OCI-LY3 (cell line): ENCODE measurements at regions not wholly inside any gene's neighbourhood (a gene's known extent, or its start where the extent isn't known, plus 50 kb on each side); places are given as distances from the start of the nearest gene placed in this dataset.

ENCODE experiments used
- H2AFZ ChIP-seq: fragments of 200-600, 300-600 bp; shearing (Covaris generic); 2 replicates; pipeline ENCODE4 v1.6.0; 2014; ENCODE audit warnings: antibody characterized with exemption, low read depth, low read length
- H3K27ac ChIP-seq: fragments of 200-600, 300-600 bp; sonication (generic); 2 replicates; pipeline ENCODE4 v1.5.1; 2014; ENCODE audit warnings: mild to moderate bottlenecking, low read length, moderate library complexity, mixed read lengths
- H3K27me3 ChIP-seq: fragments of 200-600, 300-600 bp; sonication (generic); 2 replicates; pipeline ENCODE4 v1.6.1; 2014; ENCODE audit warnings: low read depth, low read length, mixed read lengths
- H3K36me3 ChIP-seq: fragments of 200-600, 300-600 bp; sonication (generic); replicated peaks from 2 replicates; pipeline ENCODE3; 2014; ENCODE audit warnings: low read depth, low read length, mixed read lengths
- H3K4me1 ChIP-seq: fragments of 300-600, 200-600 bp; sonication (generic); 2 replicates; pipeline ENCODE4 v1.6.1; 2014; ENCODE audit warnings: low read length, mixed read lengths
- H3K4me2 ChIP-seq: fragments of 200-600, 300-600 bp; sonication (generic); 2 replicates; pipeline ENCODE4 v1.6.1; 2014; ENCODE audit warnings: low read length, mixed read lengths
- H3K4me3 ChIP-seq: fragments of 300-600, 200-600 bp; sonication (generic); 2 replicates; pipeline ENCODE4 v1.5.1; 2014; ENCODE audit warnings: antibody characterized with exemption, mild to moderate bottlenecking, low read length, moderate library complexity
- H3K79me2 ChIP-seq: fragments of 300-600, 200-600 bp; shearing (Covaris generic); 2 replicates; pipeline ENCODE4 v1.6.1; 2014; ENCODE audit warnings: mild to moderate bottlenecking, low read length, mixed read lengths
- H3K9ac ChIP-seq: fragments of 300-600, 200-600 bp; shearing (Covaris generic); 2 replicates; pipeline ENCODE4 v1.6.0; 2014; ENCODE audit warnings: mild to moderate bottlenecking, low read length, moderate library complexity
- H3K9me3 ChIP-seq: fragments of 200-600, 300-600 bp; shearing (Covaris generic); 2 replicates; pipeline ENCODE4 v1.6.1; 2014; ENCODE audit warnings: low read length, mixed read lengths; ENCODE audit not compliant: insufficient read depth
- H4K20me1 ChIP-seq: fragments of 200-600, 300-600 bp; sonication (generic); 2 replicates; pipeline ENCODE4 v1.6.1; 2016; ENCODE audit warnings: low read length, mixed read lengths; ENCODE audit not compliant: insufficient read depth
- CTCF ChIP-seq: fragments of 200-600, 300-600 bp; sonication (generic); IDR thresholded peaks from 2 replicates; pipeline ENCODE4 v1.5.1; 2014; ENCODE audit warnings: antibody characterized with exemption, low read length, low read depth
- EZH2phosphoT487 ChIP-seq: fragments of 200-600 bp; shearing (Covaris generic); IDR thresholded peaks from 2 replicates; pipeline ENCODE4 v1.6.1; 2018; ENCODE audit warnings: antibody characterized with exemption, mixed run types, low read depth

GRCh38 chr1:221605569-221605968 is 136.3 kb downstream of the DUSP10 start:
- H2AFZ ChIP-seq: no peak overlapping the region

GRCh38 chr1:221606256-221606655 is 135.6 kb downstream of the DUSP10 start:
- Histone ChIP-seq H3K36me3 (no peaks in the 10 kb centered on the region), H2AFZ (no peak overlapping the region), H3K4me3 (no peak overlapping the region), H4K20me1 (no peaks in the 10 kb centered on the region), H3K27me3 (no peaks in the 10 kb centered on the region), H3K9ac (no peak overlapping the region), H3K9me3 (0 out of 2 replicates have a peak, but pooled peaks cover 4% of the 10 kb centered on the region), H3K79me2 (no peaks in the 10 kb centered on the region), H3K4me2 (no peak overlapping the region), H3K4me1 (no peaks in the 10 kb centered on the region), H3K27ac (no peak overlapping the region)
- no peak for TF ChIP-seq CTCF
- TF ChIP-seq EZH2phosphoT487: no peak

More at GRCh38 chr1:221605569-221605968, 136.3 kb downstream of the DUSP10 start:
- Histone ChIP-seq H3K4me2 (no peak overlapping the region), H3K9me3 (0 out of 2 replicates have a peak, but pooled peaks cover 4% of the 10 kb centered on the region), H3K27me3 (no peaks in the 10 kb centered on the region), H3K4me1 (no peaks in the 10 kb centered on the region), H4K20me1 (no peaks in the 10 kb centered on the region), H3K27ac (no peak overlapping the region), H3K79me2 (no peaks in the 10 kb centered on the region), H3K9ac (no peak overlapping the region), H3K36me3 (no peaks in the 10 kb centered on the region), H3K4me3 (no peak overlapping the region)
- TF ChIP-seq CTCF: no peak

- no peak overlapping the region for H3K4me3 ChIP-seq
- no peaks in the 10 kb centered on the region for H3K9me3 ChIP-seq
- no peaks in the 10 kb centered on the region for H3K79me2 ChIP-seq
- no peaks in the 10 kb centered on the region for H3K36me3 ChIP-seq
- H3K4me2 ChIP-seq: no peak overlapping the region
- H3K9ac ChIP-seq: no peak overlapping the region
- no peak overlapping the region for H3K27ac ChIP-seq
- H3K4me1 ChIP-seq: no peaks in the 10 kb centered on the region
- no peaks in the 10 kb centered on the region for H4K20me1 ChIP-seq
- TF ChIP-seq EZH2phosphoT487 (no peak), CTCF (no peak)
- H3K27me3 ChIP-seq: no peaks in the 10 kb centered on the region
- H2AFZ ChIP-seq: no peak overlapping the region
Observed at GRCh38 chr1:221608835-221609320, 133.0 kb downstream of the DUSP10 start.

GRCh38 chr1:221611656-221612046 is 130.2 kb downstream of the DUSP10 start:
- Histone ChIP-seq H3K4me2 (no peak overlapping the region), H3K27me3 (no peaks in the 10 kb centered on the region), H3K36me3 (no peaks in the 10 kb centered on the region), H2AFZ (no peak overlapping the region), H3K4me3 (no peak overlapping the region), H3K9ac (no peak overlapping the region), H3K4me1 (no peaks in the 10 kb centered on the region), H3K9me3 (no peaks in the 10 kb centered on the region), H4K20me1 (no peaks in the 10 kb centered on the region), H3K79me2 (no peaks in the 10 kb centered on the region), H3K27ac (no peak overlapping the region)
- TF ChIP-seq CTCF (no peak), EZH2phosphoT487 (no peak)
